ENCODE measurements at regions not wholly inside any gene's neighbourhood (a gene's known extent, or its start where the extent isn't known, plus 50 kb on each side); places are given as distances from the start of the nearest gene placed in this dataset.

DNA sequence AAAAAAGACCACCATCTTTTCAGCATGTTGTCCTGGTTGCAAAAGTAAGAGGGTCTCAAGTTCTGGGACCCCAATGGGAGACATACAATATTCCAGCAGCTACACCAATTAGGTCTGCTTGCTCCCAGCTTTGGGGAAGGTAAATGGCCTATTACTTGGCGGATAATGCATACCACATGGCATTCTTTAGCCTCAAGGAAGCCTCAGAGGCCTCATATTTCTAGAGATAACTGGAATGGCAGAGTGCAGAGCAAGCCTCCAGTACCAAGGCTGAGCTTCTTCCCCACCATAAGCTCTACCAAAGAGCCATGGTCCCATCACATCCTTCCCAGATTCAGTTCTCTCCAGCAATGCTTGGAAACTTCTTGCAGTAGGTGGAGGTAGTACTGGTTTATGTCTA is 493.8 kb downstream of the SHQ1 start:
- TF ChIP-seq, protein P1, sequence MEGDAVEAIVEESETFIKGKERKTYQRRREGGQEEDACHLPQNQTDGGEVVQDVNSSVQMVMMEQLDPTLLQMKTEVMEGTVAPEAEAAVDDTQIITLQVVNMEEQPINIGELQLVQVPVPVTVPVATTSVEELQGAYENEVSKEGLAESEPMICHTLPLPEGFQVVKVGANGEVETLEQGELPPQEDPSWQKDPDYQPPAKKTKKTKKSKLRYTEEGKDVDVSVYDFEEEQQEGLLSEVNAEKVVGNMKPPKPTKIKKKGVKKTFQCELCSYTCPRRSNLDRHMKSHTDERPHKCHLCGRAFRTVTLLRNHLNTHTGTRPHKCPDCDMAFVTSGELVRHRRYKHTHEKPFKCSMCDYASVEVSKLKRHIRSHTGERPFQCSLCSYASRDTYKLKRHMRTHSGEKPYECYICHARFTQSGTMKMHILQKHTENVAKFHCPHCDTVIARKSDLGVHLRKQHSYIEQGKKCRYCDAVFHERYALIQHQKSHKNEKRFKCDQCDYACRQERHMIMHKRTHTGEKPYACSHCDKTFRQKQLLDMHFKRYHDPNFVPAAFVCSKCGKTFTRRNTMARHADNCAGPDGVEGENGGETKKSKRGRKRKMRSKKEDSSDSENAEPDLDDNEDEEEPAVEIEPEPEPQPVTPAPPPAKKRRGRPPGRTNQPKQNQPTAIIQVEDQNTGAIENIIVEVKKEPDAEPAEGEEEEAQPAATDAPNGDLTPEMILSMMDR (IDR thresholded peaks at IDR 0.05): no peak
- TF ChIP-seq POLR2A (IDR thresholded peaks at IDR 0.05): no peak
- no peak for TF ChIP-seq POLR2AphosphoS5 (IDR thresholded peaks at IDR 0.05; ENCODE audit: insufficient read depth in 1 of 2, low read depth in 1 of 2)

All from vagina (tissue), 2 donors.